ENCODE measurements at regions not wholly inside any gene's neighbourhood (a gene's known extent, or its start where the extent isn't known, plus 50 kb on each side); places are given as distances from the start of the nearest gene placed in this dataset.

- no peak overlapping the region for H3K27ac ChIP-seq (ENCODE audit: low read length)
- H3K4me3 ChIP-seq (ENCODE audit: low read length) = no peak overlapping the region
- H3K36me3 ChIP-seq (ENCODE audit: control insufficient read depth, insufficient read depth, low read length) = no peaks in the 10 kb centered on the region
- WGBS (ENCODE audit: insufficient coverage, insufficient read length) = no CpG with 5 or more reads among the region's 3 CpGs
- peak; percentile 4 for DNase-seq (ENCODE audit: low read depth, low spot score)
- H3K4me1 ChIP-seq (ENCODE audit: control insufficient read depth, insufficient read depth, low read length) = no peaks in the 10 kb centered on the region
- no peaks in the 10 kb centered on the region for H3K9me3 ChIP-seq (ENCODE audit: control insufficient read depth, insufficient read depth, low read length)
- no peaks in the 10 kb centered on the region for H3K27me3 ChIP-seq (ENCODE audit: control insufficient read depth, insufficient read depth, low read length)
Observed at GRCh38 chr4:160947653-160948052, 1216.1 kb downstream of the FSTL5 start.

DNA sequence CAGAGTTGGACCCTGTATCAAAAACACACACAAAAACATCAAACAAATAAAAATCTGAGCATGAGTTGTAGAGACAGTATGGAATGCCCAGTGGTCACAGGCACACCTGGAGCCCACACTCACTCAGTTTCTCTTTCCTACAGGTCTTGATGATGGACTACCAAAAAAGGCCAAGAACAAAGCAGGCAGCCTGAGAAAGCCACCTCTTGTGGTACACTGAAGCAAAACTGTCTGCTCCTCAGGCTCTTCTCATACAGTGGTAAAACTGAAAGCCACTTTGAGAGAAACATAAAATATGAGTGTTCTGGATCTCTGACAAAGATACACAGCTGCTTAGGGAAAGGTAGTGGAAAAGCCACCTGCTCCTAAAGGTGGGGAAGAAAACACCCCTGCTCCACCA, 1206.9 kb downstream of the FSTL5 start:
- Histone ChIP-seq H3K4me3 (ENCODE audit: low read length) (no peak overlapping the region), H3K27ac (ENCODE audit: low read length) (no peak overlapping the region), H3K9me3 (ENCODE audit: control insufficient read depth, insufficient read depth, low read length) (no peaks in the 10 kb centered on the region; the same call in 1 of the 2 replicates), H3K36me3 (ENCODE audit: control insufficient read depth, insufficient read depth, low read length) (no peaks in the 10 kb centered on the region), H3K27me3 (ENCODE audit: control insufficient read depth, insufficient read depth, low read length) (no peaks in the 10 kb centered on the region), H3K4me1 (ENCODE audit: control insufficient read depth, insufficient read depth, low read length) (no peaks in the 10 kb centered on the region)
- no peak for DNase-seq (ENCODE audit: low read depth, low spot score)

DNA sequence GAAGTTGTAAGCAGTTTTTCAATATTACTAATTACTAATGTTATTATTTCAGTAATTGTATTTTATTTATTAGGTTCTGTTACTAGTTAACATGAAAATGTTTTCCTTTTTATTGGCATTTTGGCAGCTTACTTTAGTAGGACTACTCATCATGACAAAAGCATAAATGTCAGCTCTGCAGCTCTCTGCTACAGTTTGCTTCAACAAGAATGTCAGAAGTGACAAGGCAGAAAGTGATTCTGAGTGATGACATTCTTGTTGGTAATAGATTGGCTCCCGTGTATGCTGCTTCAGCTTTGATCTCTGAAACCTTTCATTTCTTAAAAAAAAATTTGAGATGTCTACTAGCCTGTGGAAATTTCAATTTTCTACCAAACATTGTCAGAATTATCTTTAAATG, 1193.9 kb downstream of the FSTL5 start:
- Histone ChIP-seq H3K27ac (ENCODE audit: low read length) (no peak overlapping the region), H3K4me1 (ENCODE audit: control insufficient read depth, insufficient read depth, low read length) (no peaks in the 10 kb centered on the region), H3K9me3 (ENCODE audit: control insufficient read depth, insufficient read depth, low read length) (no peaks in the 10 kb centered on the region), H3K4me3 (ENCODE audit: low read length) (no peak overlapping the region), H3K27me3 (ENCODE audit: control insufficient read depth, insufficient read depth, low read length) (no peaks in the 10 kb centered on the region), H3K36me3 (ENCODE audit: control insufficient read depth, insufficient read depth, low read length) (no peaks in the 10 kb centered on the region)
- no peak for DNase-seq (ENCODE audit: low read depth, low spot score)
- WGBS (ENCODE audit: insufficient coverage, insufficient read length) = no CpG with 5 or more reads among the region's 1 CpG

DNA sequence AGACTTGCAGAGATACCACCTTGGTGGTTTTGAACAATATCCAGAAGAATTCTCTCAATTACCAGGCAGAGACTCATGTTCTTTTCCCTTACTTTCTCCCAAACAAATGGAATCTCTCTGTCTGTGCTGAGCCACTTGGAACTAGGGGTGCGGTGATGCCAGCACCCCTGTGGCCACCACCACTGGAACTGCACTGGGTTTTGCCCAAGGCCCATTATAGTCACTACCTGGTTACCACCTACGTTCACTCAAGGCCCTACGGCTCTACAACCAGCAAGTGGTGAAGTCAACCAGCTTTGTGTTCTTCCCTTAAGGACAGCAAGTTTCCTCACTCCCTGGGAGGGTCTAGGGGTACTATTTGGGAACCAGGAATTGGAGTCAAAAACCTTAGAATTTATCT, 1183.7 kb downstream of the FSTL5 start:
- Histone ChIP-seq H3K4me3 (ENCODE audit: low read length) (no peak overlapping the region), H3K9me3 (ENCODE audit: control insufficient read depth, insufficient read depth, low read length) (no peaks in the 10 kb centered on the region), H3K36me3 (ENCODE audit: control insufficient read depth, insufficient read depth, low read length) (no peaks in the 10 kb centered on the region), H3K27ac (ENCODE audit: low read length) (no peak overlapping the region), H3K4me1 (ENCODE audit: control insufficient read depth, insufficient read depth, low read length) (no peaks in the 10 kb centered on the region), H3K27me3 (ENCODE audit: control insufficient read depth, insufficient read depth, low read length) (no peaks in the 10 kb centered on the region)
- no peak for DNase-seq (ENCODE audit: low read depth, low spot score)
- no CpG with 5 or more reads among the region's 3 CpGs for WGBS (ENCODE audit: insufficient coverage, insufficient read length)

DNA sequence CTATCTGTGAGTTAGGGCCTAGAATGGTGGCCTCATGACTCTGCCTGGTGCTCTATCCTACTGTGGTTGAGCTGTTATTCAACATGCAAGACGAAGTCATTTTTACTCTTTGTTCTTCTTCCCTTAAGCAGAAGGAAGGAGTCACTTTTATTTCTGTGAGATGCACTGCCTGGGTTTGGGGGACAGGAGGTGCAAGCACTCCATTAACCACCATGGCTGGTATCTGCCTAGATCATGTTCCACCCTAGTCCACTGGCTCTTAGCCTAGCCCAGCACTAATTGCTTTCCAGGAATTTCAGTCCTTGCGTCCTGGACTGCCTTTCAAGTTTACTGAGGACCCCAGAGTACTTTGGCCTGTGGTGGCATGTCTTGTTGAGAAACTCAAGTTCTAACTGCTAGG, 1182.7 kb downstream of the FSTL5 start:
- Histone ChIP-seq H3K4me3 (ENCODE audit: low read length) (no peak overlapping the region), H3K4me1 (ENCODE audit: control insufficient read depth, insufficient read depth, low read length) (no peaks in the 10 kb centered on the region), H3K27me3 (ENCODE audit: control insufficient read depth, insufficient read depth, low read length) (no peaks in the 10 kb centered on the region), H3K36me3 (ENCODE audit: control insufficient read depth, insufficient read depth, low read length) (no peaks in the 10 kb centered on the region), H3K27ac (ENCODE audit: low read length) (no peak overlapping the region), H3K9me3 (ENCODE audit: control insufficient read depth, insufficient read depth, low read length) (no peaks in the 10 kb centered on the region)
- no peak for DNase-seq (ENCODE audit: low read depth, low spot score)
- WGBS (ENCODE audit: insufficient coverage, insufficient read length) = no CpG with 5 or more reads among the region's 2 CpGs

DNA sequence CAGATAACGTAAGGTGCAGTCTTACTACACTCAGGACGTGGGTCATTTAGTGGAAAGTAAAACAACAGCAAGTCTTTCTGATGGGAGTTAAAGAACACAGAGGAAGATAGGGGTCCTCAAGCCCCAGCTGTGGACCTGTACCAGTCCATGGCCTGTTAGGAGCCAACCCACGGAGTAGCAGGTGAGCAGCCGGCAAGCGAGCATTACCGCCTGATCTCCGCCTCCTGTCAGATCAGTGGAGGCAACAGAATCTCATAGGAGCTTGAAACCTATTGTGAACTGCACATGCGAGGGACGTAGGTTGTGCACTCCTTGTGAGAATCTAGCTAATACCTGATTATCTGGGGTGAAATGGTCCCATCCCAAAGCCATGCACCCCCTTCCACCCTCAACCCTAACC, 1180.8 kb downstream of the FSTL5 start:
- no CpG with 5 or more reads among the region's 9 CpGs for WGBS (ENCODE audit: insufficient coverage, insufficient read length)
- Histone ChIP-seq H3K27ac (ENCODE audit: low read length) (no peak overlapping the region), H3K36me3 (ENCODE audit: control insufficient read depth, insufficient read depth, low read length) (no peaks in the 10 kb centered on the region), H3K4me3 (ENCODE audit: low read length) (no peak overlapping the region), H3K27me3 (ENCODE audit: control insufficient read depth, insufficient read depth, low read length) (no peaks in the 10 kb centered on the region), H3K4me1 (ENCODE audit: control insufficient read depth, insufficient read depth, low read length) (no peaks in the 10 kb centered on the region), H3K9me3 (ENCODE audit: control insufficient read depth, insufficient read depth, low read length) (no peaks in the 10 kb centered on the region)
- DNase-seq (ENCODE audit: low read depth, low spot score) = no peak

- Histone ChIP-seq H3K36me3 (ENCODE audit: control insufficient read depth, insufficient read depth, low read length) (no peaks in the 10 kb centered on the region), H3K27me3 (ENCODE audit: control insufficient read depth, insufficient read depth, low read length) (no peaks in the 10 kb centered on the region), H3K4me3 (ENCODE audit: low read length) (no peak overlapping the region), H3K27ac (ENCODE audit: low read length) (no peak overlapping the region), H3K9me3 (ENCODE audit: control insufficient read depth, insufficient read depth, low read length) (no peaks in the 10 kb centered on the region), H3K4me1 (ENCODE audit: control insufficient read depth, insufficient read depth, low read length) (no peaks in the 10 kb centered on the region)
- WGBS (ENCODE audit: insufficient coverage, insufficient read length) = no CpG with 5 or more reads among the region's 8 CpGs
- no peak for DNase-seq (ENCODE audit: low read depth, low spot score)
Observed at GRCh38 chr4:161002386-161002785, 1161.4 kb downstream of the FSTL5 start.

DNA sequence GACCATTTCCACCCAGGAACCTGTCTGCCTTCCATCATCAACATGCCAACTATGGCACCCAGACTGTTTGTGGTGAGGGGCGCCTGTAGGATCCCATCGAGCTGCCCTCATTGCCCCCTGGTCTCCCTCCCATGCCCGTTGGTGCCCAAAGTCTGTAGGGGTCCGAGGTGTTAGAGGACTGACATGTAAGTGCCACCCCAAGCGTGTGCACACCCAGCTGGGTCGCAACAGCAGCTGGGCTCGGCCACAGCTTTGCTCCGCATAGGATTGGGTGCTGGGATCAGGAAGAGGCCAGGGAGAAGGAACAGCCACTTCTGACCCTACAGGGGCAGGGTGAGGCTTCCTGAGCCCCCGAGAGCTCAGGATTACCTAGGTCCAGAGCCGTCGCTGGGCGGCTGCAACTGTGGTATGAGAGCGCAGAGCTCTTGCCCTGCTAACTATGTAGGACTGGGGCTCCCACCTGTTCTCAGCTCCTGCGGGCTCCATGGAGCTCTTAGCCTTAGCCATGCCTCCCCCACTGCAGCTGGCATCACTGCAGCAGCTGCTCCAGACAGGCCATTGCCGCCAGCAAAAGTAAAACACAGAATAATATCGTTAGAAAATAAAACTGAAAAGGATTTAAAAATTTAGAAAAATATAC, 1160.3 kb downstream of the FSTL5 start:
- no peaks in the 10 kb centered on the region for H3K36me3 ChIP-seq (ENCODE audit: control insufficient read depth, insufficient read depth, low read length)
- no CpG with 5 or more reads among the region's 16 CpGs for WGBS (ENCODE audit: insufficient coverage, insufficient read length)
- no peaks in the 10 kb centered on the region for H3K9me3 ChIP-seq (ENCODE audit: control insufficient read depth, insufficient read depth, low read length)
- no peak overlapping the region for H3K27ac ChIP-seq (ENCODE audit: low read length)
- no peaks in the 10 kb centered on the region for H3K27me3 ChIP-seq (ENCODE audit: control insufficient read depth, insufficient read depth, low read length)
- H3K4me1 ChIP-seq (ENCODE audit: control insufficient read depth, insufficient read depth, low read length) = no peaks in the 10 kb centered on the region
- DNase-seq (ENCODE audit: low read depth, low spot score) = no peak
- no peak overlapping the region for H3K4me3 ChIP-seq (ENCODE audit: low read length)

DNA sequence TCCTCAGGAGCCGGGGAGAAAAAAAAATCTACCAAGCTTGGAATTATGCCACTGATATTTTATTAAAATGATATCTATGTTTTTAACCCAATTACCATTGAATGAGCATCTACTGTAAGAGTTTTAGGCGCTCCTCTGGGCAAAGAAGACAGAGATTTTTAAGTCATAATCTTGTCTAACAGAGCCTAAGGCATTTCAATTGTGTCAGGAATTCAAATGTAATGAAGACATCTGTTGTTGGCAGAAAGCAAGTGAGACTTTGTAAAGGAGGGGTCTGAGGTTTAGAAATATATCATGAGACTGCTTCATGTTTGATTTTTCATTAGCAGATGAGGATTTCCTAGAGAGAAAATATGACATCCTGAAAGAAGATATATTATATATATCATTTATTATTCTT, 1158.1 kb downstream of the FSTL5 start:
- DNase-seq (ENCODE audit: low read depth, low spot score) = no peak
- Histone ChIP-seq H3K27me3 (ENCODE audit: control insufficient read depth, insufficient read depth, low read length) (no peaks in the 10 kb centered on the region), H3K36me3 (ENCODE audit: control insufficient read depth, insufficient read depth, low read length) (no peaks in the 10 kb centered on the region), H3K27ac (ENCODE audit: low read length) (no peak overlapping the region), H3K4me3 (ENCODE audit: low read length) (no peak overlapping the region), H3K9me3 (ENCODE audit: control insufficient read depth, insufficient read depth, low read length) (no peaks in the 10 kb centered on the region), H3K4me1 (ENCODE audit: control insufficient read depth, insufficient read depth, low read length) (no peaks in the 10 kb centered on the region)
- no CpG with 5 or more reads among the region's 2 CpGs for WGBS (ENCODE audit: insufficient coverage, insufficient read length)

GRCh38 chr4:161008527-161008926, 1155.3 kb downstream of the FSTL5 start:
- H3K36me3 ChIP-seq (ENCODE audit: control insufficient read depth, insufficient read depth, low read length) = no peaks in the 10 kb centered on the region
- H3K9me3 ChIP-seq (ENCODE audit: control insufficient read depth, insufficient read depth, low read length) = no peaks in the 10 kb centered on the region
- H3K4me3 ChIP-seq (ENCODE audit: low read length) = no peak overlapping the region
- no CpG with 5 or more reads among the region's 2 CpGs for WGBS (ENCODE audit: insufficient coverage, insufficient read length)
- H3K27ac ChIP-seq (ENCODE audit: low read length) = no peak overlapping the region
- no peaks in the 10 kb centered on the region for H3K27me3 ChIP-seq (ENCODE audit: control insufficient read depth, insufficient read depth, low read length)
- no peak for DNase-seq (ENCODE audit: low read depth, low spot score)
- H3K4me1 ChIP-seq (ENCODE audit: control insufficient read depth, insufficient read depth, low read length) = no peaks in the 10 kb centered on the region

- Histone ChIP-seq H3K9me3 (ENCODE audit: control insufficient read depth, insufficient read depth, low read length) (no peaks in the 10 kb centered on the region), H3K4me1 (ENCODE audit: control insufficient read depth, insufficient read depth, low read length) (no peaks in the 10 kb centered on the region), H3K27ac (ENCODE audit: low read length) (no peak overlapping the region), H3K27me3 (ENCODE audit: control insufficient read depth, insufficient read depth, low read length) (no peaks in the 10 kb centered on the region), H3K36me3 (ENCODE audit: control insufficient read depth, insufficient read depth, low read length) (no peaks in the 10 kb centered on the region), H3K4me3 (ENCODE audit: low read length) (no peak overlapping the region)
- no CpG with 5 or more reads among the region's 2 CpGs for WGBS (ENCODE audit: insufficient coverage, insufficient read length)
- DNase-seq (ENCODE audit: low read depth, low spot score) = no peak
Observed at GRCh38 chr4:161010227-161010626, 1153.6 kb downstream of the FSTL5 start.

Measured in iPS DF 6.9 (cell line).